IMR-90 (cell line): ENCODE measurements at regions not wholly inside any gene's neighbourhood (a gene's known extent, or its start where the extent isn't known, plus 50 kb on each side); places are given as distances from the start of the nearest gene placed in this dataset.

Source experiments
- ATAC-seq: fragments of 200-7000 bp; cut with Tn5 transposase; 2 replicates; pipeline ENCODE4 v1.9.1; 2020; ENCODE audit warnings: low read depth, mild to moderate bottlenecking, moderate library complexity
- BruUV-seq: library from RNA; stranded (reverse); fragments of 400-500 nt; replicated peaks from 2 replicates; lab custom pipeline; 2021; lab: Mats Ljungman, UMichigan
- CTCF ChIA-PET: fragments of 300-600 bp; formaldehyde crosslinking; extraction: SDS; loops from one replicate; lab custom pipeline; 2021; ENCODE audit warnings: antibody characterized with exemption; lab: Yijun Ruan, JAX
- POLR2A ChIA-PET: fragments of 300-600 bp; sonication (Branson Sonifier 250); formaldehyde crosslinking; loops from one replicate; lab custom pipeline; 2022; ENCODE audit warnings: antibody characterized with exemption; ENCODE audit not compliant: unreplicated experiment; lab: Charles Lee
- DNase-seq: peaks from one replicate; pipeline ENCODE4 v3.0.0; 2013
- H2AFZ ChIP-seq: replicated peaks from 2 replicates; pipeline ENCODE3; 2013; ENCODE audit warnings: low read length, mild to moderate bottlenecking; ENCODE audit not compliant: poor library complexity
- H2AK5ac ChIP-seq: 2 replicates; pipeline ENCODE4 v1.6.1; 2013; ENCODE audit warnings: low read depth, low read length, inconsistent platforms
- H2AK9ac ChIP-seq: replicated peaks from 2 replicates; pipeline ENCODE3; 2013; ENCODE audit warnings: mild to moderate bottlenecking, low read depth, low read length, moderate library complexity; ENCODE audit not compliant: poor library complexity
- H2BK120ac ChIP-seq: 2 replicates; pipeline ENCODE4 v1.6.1; 2013; ENCODE audit warnings: low read depth, low read length, inconsistent platforms
- H2BK15ac ChIP-seq: 3 replicates; pipeline ENCODE4 v1.6.1; 2013; ENCODE audit warnings: low read depth, low read length, inconsistent platforms
- H2BK20ac ChIP-seq: 2 replicates; pipeline ENCODE4 v1.6.1; 2013; ENCODE audit warnings: low read depth, mild to moderate bottlenecking, inconsistent platforms, low read length, moderate library complexity
- H2BK5ac ChIP-seq: 2 replicates; pipeline ENCODE4 v1.6.1; 2013; ENCODE audit warnings: mild to moderate bottlenecking, low read depth, low read length, inconsistent platforms; ENCODE audit not compliant: poor library complexity, severe bottlenecking
- H3K14ac ChIP-seq: replicated peaks from 2 replicates; pipeline ENCODE4 v1.6.1; 2013; ENCODE audit warnings: low read depth, low read length, inconsistent platforms
- H3K18ac ChIP-seq: 2 replicates; pipeline ENCODE4 v1.6.1; 2013; ENCODE audit warnings: low read depth, low read length, control low read depth
- H3K23ac ChIP-seq: 2 replicates; pipeline ENCODE4 v1.6.1; 2013; ENCODE audit warnings: low read depth, low read length, inconsistent platforms
- H3K27ac ChIP-seq: 2 replicates; pipeline ENCODE4 v1.5.1; 2013; ENCODE audit warnings: mild to moderate bottlenecking, control low read depth, low read length; ENCODE audit not compliant: insufficient read depth
- H3K27me3 ChIP-seq: 2 replicates; pipeline ENCODE4 v1.6.1; 2013; ENCODE audit warnings: low read length; ENCODE audit not compliant: control insufficient read depth, insufficient read depth
- H3K36me3 ChIP-seq: 2 replicates; pipeline ENCODE4 v1.6.1; 2013; ENCODE audit warnings: low read length, mixed read lengths; ENCODE audit not compliant: control insufficient read depth, insufficient read depth
- H3K4ac ChIP-seq: 2 replicates; pipeline ENCODE4 v1.6.1; 2013; ENCODE audit warnings: low read depth, low read length, inconsistent platforms
- H3K4me1 ChIP-seq: 2 replicates; pipeline ENCODE4 v1.6.1; 2013; ENCODE audit warnings: low read length, mixed read lengths; ENCODE audit not compliant: control insufficient read depth, insufficient read depth
- H3K4me2 ChIP-seq: 2 replicates; pipeline ENCODE4 v1.6.1; 2013; ENCODE audit warnings: low read depth, mild to moderate bottlenecking, control low read depth, low read length, moderate library complexity
- H3K4me3 ChIP-seq: 2 replicates; pipeline ENCODE4 v1.5.1; 2013; ENCODE audit warnings: low read depth, mild to moderate bottlenecking, control low read depth, low read length, moderate library complexity; ENCODE audit not compliant: insufficient read depth
- H3K56ac ChIP-seq: 2 replicates; pipeline ENCODE4 v1.6.1; 2013; ENCODE audit warnings: low read length, inconsistent platforms; ENCODE audit not compliant: insufficient read depth; ENCODE audit errors: extremely low read depth
- H3K79me1 ChIP-seq, 2 experiments: 2 replicates each; pipeline ENCODE4 v1.6.1; 2013; ENCODE audit warnings: low read length in 2 of 2, inconsistent platforms in 1 of 2, low read depth in 1 of 2
- H3K9ac ChIP-seq: 2 replicates; pipeline ENCODE4 v1.6.1; 2013; ENCODE audit warnings: low read depth, low read length, control low read depth
- H3K9me1 ChIP-seq: 2 replicates; pipeline ENCODE4 v1.6.1; 2013; ENCODE audit warnings: low read length, inconsistent platforms; ENCODE audit not compliant: insufficient read depth
- H3K9me3 ChIP-seq: 2 replicates; pipeline ENCODE4 v1.6.1; 2013; ENCODE audit warnings: low read length; ENCODE audit not compliant: control insufficient read depth, insufficient read depth
- H4K20me1 ChIP-seq: 2 replicates; pipeline ENCODE4 v1.6.1; 2013; ENCODE audit warnings: low read length, inconsistent platforms; ENCODE audit not compliant: insufficient read depth
- H4K5ac ChIP-seq: 2 replicates; pipeline ENCODE4 v1.6.1; 2013; ENCODE audit warnings: mild to moderate bottlenecking, low read depth, low read length, control low read depth
- H4K8ac ChIP-seq, 2 experiments: 2 replicates each; pipeline ENCODE4 v1.6.1; 2013; ENCODE audit warnings: low read depth in 2 of 2, low read length in 2 of 2, control low read depth in 1 of 2, inconsistent platforms in 1 of 2
- H4K91ac ChIP-seq: 2 replicates; pipeline ENCODE4 v1.6.1; 2013; ENCODE audit warnings: low read depth, low read length, inconsistent platforms; ENCODE audit not compliant: insufficient read depth
- BHLHE40 ChIP-seq: fragments of 150-350 bp; IDR thresholded peaks from 2 replicates; pipeline ENCODE4 v1.6.1; 2016; ENCODE audit warnings: mild to moderate bottlenecking, low read depth, low read length
- CEBPB ChIP-seq: IDR thresholded peaks from 2 replicates; pipeline ENCODE4 v1.6.1; 2012; ENCODE audit warnings: low read depth, low read length, improper control_type of control experiment
- CHD1 ChIP-seq: IDR thresholded peaks from 2 replicates; pipeline ENCODE4 v1.6.1; 2012; ENCODE audit warnings: low read depth, low read length, improper control_type of control experiment
- FOS ChIP-seq: fragments of 150-350 bp; IDR thresholded peaks from 2 replicates; pipeline ENCODE4 v1.6.1; 2016; ENCODE audit warnings: low read depth, low read length
- MAFK ChIP-seq: IDR thresholded peaks from 2 replicates; pipeline ENCODE4 v1.6.1; 2012; ENCODE audit warnings: low read depth, low read length, improper control_type of control experiment
- MAZ ChIP-seq: IDR thresholded peaks from 2 replicates; pipeline ENCODE4 v1.6.1; 2012; ENCODE audit warnings: low read depth, mild to moderate bottlenecking, low read length, improper control_type of control experiment, moderate library complexity, borderline replicate concordance
- MXI1 ChIP-seq: IDR thresholded peaks from 2 replicates; pipeline ENCODE4 v1.6.1; 2012; ENCODE audit warnings: low read depth, mild to moderate bottlenecking, low read length, moderate library complexity, borderline replicate concordance
- NFE2L2 ChIP-seq: fragments of 150-350 bp; IDR thresholded peaks from 2 replicates; pipeline ENCODE4 v1.6.1; 2016; ENCODE audit warnings: low read depth, mild to moderate bottlenecking, low read length
- POLR2A ChIP-seq: IDR thresholded peaks from 2 replicates; pipeline ENCODE4 v1.6.1; 2012; ENCODE audit warnings: mild to moderate bottlenecking, low read depth, low read length
- RAD21 ChIP-seq: IDR thresholded peaks from 2 replicates; pipeline ENCODE4 v1.6.1; 2012; ENCODE audit warnings: low read length, improper control_type of control experiment
- RCOR1 ChIP-seq: IDR thresholded peaks from 2 replicates; pipeline ENCODE4 v1.6.1; 2012; ENCODE audit warnings: mild to moderate bottlenecking, low read length, improper control_type of control experiment; ENCODE audit not compliant: insufficient replicate concordance
- RFX5 ChIP-seq: IDR thresholded peaks from 2 replicates; pipeline ENCODE4 v1.8.0; 2012; ENCODE audit warnings: low read depth, mild to moderate bottlenecking, low read length, moderate library complexity
- SMC3 ChIP-seq: fragments of 150-350 bp; IDR thresholded peaks from 2 replicates; pipeline ENCODE4 v1.6.1; 2016; ENCODE audit warnings: low read depth, mild to moderate bottlenecking, antibody characterized with exemption, low read length, moderate library complexity
- WGBS, 2 experiments: methylation state at CpG; one replicate each; pipeline versions ENCODE4 v1.1.5 to v1.1.7; 2013; ENCODE audit warnings: missing lambda C conversion rate in 2 of 2; ENCODE audit not compliant: insufficient read length in 1 of 2; ENCODE audit errors: extremely low coverage in 2 of 2; 5-methylcytosine and 5-hydroxymethylcytosine counted together
- dilution Hi-C: fragments of 300-500 bp; cut with HindIII; formaldehyde crosslinking; loops from one replicate; pipeline ENCODE4 v1.14.3; 2018; ENCODE audit warnings: low sequenced_read_pairs; ENCODE audit not compliant: unreplicated experiment
- in situ Hi-C: fragments of 300-500 bp; cut with MboI; formaldehyde crosslinking; loops from 3 replicates; pipeline ENCODE4 v1.14.3; 2019; ENCODE audit warnings: low sequenced_read_pairs, inconsistent platforms, mixed read lengths
- intact Hi-C: fragments of 100-400 bp; cut with micrococcal nuclease; formaldehyde crosslinking; loops from 2 replicates; pipeline ENCODE4 v1.10.0; 2022
- TF ChIP-seq, protein P1 (sequence below): conservative IDR thresholded peaks from 2 replicates; pipeline ENCODE4 v1.5.1; 2012; ENCODE audit warnings: mild to moderate bottlenecking, low read depth, low read length, improper control_type of control experiment
- TF ChIP-seq, protein P2 (sequence below): fragments of 150-350 bp; IDR thresholded peaks from 2 replicates; pipeline ENCODE4 v1.6.1; 2016; ENCODE audit warnings: low read depth, mild to moderate bottlenecking, low read length, moderate library complexity, borderline replicate concordance
- TF ChIP-seq, protein P3 (sequence below): fragments of 150-350 bp; IDR thresholded peaks from 2 replicates; pipeline ENCODE4 v1.6.1; 2017; ENCODE audit warnings: mild to moderate bottlenecking, antibody characterized with exemption, low read length, low read depth

DNA sequence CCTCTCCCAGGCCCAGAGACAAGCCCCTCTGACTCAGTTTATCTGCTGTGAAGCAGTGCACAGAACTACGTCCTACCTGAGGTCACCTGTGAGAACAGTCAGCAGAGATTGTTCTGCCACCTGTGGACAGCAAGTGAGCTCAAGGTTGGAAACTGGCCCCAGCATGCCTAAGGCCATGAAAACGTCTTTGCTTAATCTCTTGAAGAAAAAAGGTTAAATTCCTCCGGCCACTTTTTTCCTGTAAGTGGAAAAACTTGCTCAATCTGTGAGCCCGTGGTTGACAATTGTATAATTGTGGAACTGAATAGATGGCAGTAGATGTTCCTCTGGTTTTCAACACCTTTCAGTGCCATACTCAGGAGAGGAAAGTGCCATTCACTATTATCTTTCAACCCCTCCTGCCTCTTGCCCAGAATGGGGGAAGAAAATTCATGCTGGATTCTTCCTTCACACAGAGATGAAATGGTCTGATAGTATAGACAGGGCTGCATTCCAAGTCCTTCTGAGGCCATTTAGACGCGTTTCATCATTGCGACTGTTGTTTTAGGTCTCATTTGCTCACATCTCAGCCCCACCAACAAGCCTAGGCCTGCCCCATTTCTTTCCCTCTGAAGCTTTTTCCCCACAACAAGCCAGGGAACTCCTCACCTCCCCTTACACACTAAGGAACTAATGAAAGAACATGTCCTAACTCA is 292.9 kb downstream of the FZD1 start:
- no peak overlapping the region for H4K91ac ChIP-seq

More for the DNA sequence above, 292.9 kb downstream of the FZD1 start:
- no peak overlapping the region for H3K4me2 ChIP-seq
- H4K20me1 ChIP-seq, result no peaks in the 10 kb centered on the region
- no peak overlapping the region for H4K5ac ChIP-seq
- no peak overlapping the region for H2BK120ac ChIP-seq
- no peak overlapping the region for H2BK15ac ChIP-seq
- ChIA-PET CTCF (no interaction called here), POLR2A (no interaction called here)
- no peak overlapping the region for H2BK20ac ChIP-seq
- no peaks in the 10 kb centered on the region for H3K4me1 ChIP-seq
- H3K56ac ChIP-seq, result no peak overlapping the region
- no peak overlapping the region for H3K18ac ChIP-seq
- no peaks in the 10 kb centered on the region for H3K36me3 ChIP-seq
- no peak overlapping the region for H2AK5ac ChIP-seq
- WGBS, 2 experiments, result 76% methylated on average over 3 of the region's 7 CpGs; no CpG with 5 or more reads in 1 of the 2 experiments
- H3K4me3 ChIP-seq, result no peak overlapping the region
- no peak overlapping the region for H3K14ac ChIP-seq
- dilution Hi-C loops, result no loop called here
- no peak overlapping the region for H4K8ac ChIP-seq
- no peaks in the 10 kb centered on the region for H3K27me3 ChIP-seq
- H2BK5ac ChIP-seq, result no peak overlapping the region
- no peak overlapping the region for H2AK9ac ChIP-seq
- H2AFZ ChIP-seq, result no peak overlapping the region
- TF ChIP-seq SMC3, result no peak
- TF ChIP-seq BHLHE40, result no peak
- TF ChIP-seq, protein P1, sequence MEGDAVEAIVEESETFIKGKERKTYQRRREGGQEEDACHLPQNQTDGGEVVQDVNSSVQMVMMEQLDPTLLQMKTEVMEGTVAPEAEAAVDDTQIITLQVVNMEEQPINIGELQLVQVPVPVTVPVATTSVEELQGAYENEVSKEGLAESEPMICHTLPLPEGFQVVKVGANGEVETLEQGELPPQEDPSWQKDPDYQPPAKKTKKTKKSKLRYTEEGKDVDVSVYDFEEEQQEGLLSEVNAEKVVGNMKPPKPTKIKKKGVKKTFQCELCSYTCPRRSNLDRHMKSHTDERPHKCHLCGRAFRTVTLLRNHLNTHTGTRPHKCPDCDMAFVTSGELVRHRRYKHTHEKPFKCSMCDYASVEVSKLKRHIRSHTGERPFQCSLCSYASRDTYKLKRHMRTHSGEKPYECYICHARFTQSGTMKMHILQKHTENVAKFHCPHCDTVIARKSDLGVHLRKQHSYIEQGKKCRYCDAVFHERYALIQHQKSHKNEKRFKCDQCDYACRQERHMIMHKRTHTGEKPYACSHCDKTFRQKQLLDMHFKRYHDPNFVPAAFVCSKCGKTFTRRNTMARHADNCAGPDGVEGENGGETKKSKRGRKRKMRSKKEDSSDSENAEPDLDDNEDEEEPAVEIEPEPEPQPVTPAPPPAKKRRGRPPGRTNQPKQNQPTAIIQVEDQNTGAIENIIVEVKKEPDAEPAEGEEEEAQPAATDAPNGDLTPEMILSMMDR, result no peak
- TF ChIP-seq CHD1, result no peak
- no peak for TF ChIP-seq MAZ
- TF ChIP-seq, protein P2, sequence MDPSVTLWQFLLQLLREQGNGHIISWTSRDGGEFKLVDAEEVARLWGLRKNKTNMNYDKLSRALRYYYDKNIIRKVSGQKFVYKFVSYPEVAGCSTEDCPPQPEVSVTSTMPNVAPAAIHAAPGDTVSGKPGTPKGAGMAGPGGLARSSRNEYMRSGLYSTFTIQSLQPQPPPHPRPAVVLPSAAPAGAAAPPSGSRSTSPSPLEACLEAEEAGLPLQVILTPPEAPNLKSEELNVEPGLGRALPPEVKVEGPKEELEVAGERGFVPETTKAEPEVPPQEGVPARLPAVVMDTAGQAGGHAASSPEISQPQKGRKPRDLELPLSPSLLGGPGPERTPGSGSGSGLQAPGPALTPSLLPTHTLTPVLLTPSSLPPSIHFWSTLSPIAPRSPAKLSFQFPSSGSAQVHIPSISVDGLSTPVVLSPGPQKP, result no peak
- no peak for TF ChIP-seq CEBPB
- no peak for TF ChIP-seq POLR2A
- no peak for TF ChIP-seq RAD21
- TF ChIP-seq, protein P3, sequence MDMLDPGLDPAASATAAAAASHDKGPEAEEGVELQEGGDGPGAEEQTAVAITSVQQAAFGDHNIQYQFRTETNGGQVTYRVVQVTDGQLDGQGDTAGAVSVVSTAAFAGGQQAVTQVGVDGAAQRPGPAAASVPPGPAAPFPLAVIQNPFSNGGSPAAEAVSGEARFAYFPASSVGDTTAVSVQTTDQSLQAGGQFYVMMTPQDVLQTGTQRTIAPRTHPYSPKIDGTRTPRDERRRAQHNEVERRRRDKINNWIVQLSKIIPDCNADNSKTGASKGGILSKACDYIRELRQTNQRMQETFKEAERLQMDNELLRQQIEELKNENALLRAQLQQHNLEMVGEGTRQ, result no peak
- no peak for TF ChIP-seq NFE2L2
- no peak for TF ChIP-seq MAFK
- no peak for TF ChIP-seq RFX5
- TF ChIP-seq MXI1, result no peak
- TF ChIP-seq FOS, result no peak
- TF ChIP-seq RCOR1, result no peak
- intact Hi-C loops, result no loop called here
- no peaks in the 10 kb centered on the region for H3K9me3 ChIP-seq
- no peak for DNase-seq
- no peak overlapping the region for H3K9ac ChIP-seq
- in situ Hi-C loops, result no loop called here
- BruUV-seq, result no TSS peak
- no peak for ATAC-seq
- H3K9me1 ChIP-seq, result no peaks in the 10 kb centered on the region
- no peak overlapping the region for H3K23ac ChIP-seq
- no peak overlapping the region for H3K27ac ChIP-seq
- no peak overlapping the region for H3K4ac ChIP-seq
- H3K79me1 ChIP-seq, result no peaks in the 10 kb centered on the region
